ENCODE measurements at regions not wholly inside any gene's neighbourhood (a gene's known extent, or its start where the extent isn't known, plus 50 kb on each side); places are given as distances from the start of the nearest gene placed in this dataset.

DNA sequence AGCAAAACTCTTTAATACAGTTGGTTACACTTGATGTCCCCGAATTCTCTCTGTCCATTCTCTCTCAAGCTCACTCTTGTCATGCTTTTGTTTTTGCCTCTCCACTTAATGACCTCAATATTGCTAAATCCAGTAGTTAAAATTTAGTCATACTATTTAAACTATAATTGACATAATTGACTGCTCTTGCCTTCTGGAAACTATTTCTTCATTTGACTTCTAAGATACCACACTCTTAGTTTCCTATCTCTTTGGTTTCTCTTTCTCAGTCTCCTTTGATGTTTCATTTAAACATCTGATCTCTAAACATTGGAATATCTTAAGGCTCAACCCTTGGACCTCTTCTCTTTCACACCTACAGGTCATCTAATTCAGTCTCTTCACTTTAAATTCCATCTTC lies 211.3 kb downstream of the COG6 start:
- TF ChIP-seq EZH2 (IDR thresholded peaks at IDR 0.05; ENCODE audit: borderline replicate concordance, low read length) = no peak
- TF ChIP-seq, protein P1, sequence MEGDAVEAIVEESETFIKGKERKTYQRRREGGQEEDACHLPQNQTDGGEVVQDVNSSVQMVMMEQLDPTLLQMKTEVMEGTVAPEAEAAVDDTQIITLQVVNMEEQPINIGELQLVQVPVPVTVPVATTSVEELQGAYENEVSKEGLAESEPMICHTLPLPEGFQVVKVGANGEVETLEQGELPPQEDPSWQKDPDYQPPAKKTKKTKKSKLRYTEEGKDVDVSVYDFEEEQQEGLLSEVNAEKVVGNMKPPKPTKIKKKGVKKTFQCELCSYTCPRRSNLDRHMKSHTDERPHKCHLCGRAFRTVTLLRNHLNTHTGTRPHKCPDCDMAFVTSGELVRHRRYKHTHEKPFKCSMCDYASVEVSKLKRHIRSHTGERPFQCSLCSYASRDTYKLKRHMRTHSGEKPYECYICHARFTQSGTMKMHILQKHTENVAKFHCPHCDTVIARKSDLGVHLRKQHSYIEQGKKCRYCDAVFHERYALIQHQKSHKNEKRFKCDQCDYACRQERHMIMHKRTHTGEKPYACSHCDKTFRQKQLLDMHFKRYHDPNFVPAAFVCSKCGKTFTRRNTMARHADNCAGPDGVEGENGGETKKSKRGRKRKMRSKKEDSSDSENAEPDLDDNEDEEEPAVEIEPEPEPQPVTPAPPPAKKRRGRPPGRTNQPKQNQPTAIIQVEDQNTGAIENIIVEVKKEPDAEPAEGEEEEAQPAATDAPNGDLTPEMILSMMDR (IDR thresholded peaks at IDR 0.05; ENCODE audit: low read length) = no peak
